Nucleus accumbens (tissue), 56 donors: ENCODE measurements at regions not wholly inside any gene's neighbourhood (a gene's known extent, or its start where the extent isn't known, plus 50 kb on each side); places are given as distances from the start of the nearest gene placed in this dataset.

Experiments
- DNase-seq, 56 donors: peaks; one replicate each; lab custom pipeline; 2025; lab: John Stamatoyannopoulos, UW

- DNase-seq: no peak
Observed at GRCh38 chr12:71240946-71241345, 83.1 kb upstream of the TSPAN8 start.

DNA sequence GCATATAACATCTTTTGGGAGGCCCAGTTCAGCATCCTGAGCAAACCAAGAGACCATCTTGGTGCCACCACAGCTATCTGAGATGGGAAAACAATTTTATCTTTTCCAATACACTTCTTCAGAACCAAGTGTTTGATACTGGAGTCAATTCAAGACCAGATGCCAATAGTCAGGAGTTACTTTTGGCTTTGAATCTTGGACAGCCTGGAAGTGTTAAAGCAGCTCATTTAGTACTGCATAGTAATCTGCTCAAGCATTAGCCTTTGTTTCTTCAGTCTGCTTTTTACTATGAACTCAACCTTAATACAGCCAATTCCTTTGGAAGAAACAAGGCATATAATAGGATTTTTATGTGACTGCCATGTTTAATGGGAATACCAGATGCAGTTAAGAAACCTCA lies 81.9 kb upstream of the TSPAN8 start:
- no peak for DNase-seq

DNA sequence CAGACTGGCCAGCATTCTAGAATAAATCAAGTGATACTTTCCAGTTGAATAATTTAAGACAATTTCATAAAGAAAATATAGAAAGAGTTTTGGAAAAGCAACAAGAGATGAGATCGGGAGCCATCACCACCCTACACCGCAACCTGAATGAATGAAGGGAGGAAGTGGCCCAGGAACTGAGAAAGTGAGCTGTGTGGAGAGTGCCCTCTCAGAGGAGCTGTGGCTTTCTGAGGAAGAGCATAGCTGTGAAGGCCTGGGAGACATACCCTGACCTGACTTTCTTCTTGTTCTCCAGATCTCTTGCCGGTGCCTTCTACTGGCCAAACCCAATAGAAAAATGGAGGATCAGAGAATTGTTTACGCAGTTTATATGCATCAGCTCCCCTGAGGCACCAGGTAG lies 79.3 kb upstream of the TSPAN8 start:
- DNase-seq: no peak

DNA sequence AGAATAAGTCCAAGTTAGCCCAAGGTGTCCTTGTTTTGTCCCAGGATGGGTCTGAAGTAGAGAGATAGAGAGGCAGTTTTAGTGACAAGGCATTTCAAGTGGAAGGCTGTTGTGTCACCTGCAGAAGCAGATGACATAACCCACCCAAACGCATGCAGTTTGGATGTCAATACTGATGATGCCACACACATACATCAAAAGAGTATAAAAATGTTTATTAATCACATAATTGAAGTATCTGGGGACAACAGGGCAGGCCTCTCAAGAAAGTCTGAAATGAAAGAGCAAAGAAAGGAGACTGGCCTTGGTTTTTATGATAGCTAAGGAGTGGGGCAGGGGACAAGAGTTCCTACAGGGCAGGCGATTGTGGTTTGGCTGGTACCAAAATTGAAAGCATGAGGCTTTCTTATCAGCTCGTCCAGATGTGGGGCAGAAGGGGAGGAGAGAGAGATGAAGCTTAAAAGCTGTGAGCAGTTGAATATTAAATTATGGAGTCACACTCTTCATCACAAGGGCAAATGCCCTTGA lies 78.4 kb upstream of the TSPAN8 start:
- no peak for DNase-seq

- no peak for DNase-seq
Observed at GRCh38 chr12:71233083-71233482, 75.3 kb upstream of the TSPAN8 start.

DNA sequence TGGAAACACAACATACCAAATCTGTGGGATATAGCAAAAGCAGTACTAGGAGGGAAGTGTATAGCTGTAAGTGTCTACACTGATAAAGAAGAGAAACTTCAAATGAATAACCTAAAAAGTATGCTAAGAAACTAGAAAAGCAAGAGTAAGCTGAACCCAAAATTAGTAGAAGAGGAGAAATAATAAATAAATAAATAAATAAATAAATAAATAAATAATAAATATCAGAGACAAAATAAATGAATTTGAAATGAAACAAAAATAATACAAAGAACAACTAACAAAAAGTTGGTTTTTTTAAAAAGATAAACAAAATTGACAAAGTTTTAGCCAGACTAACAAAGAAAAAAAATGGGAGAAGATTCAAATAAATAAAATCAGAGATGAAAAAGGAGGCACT lies 72.7 kb upstream of the TSPAN8 start:
- DNase-seq: no peak

DNA sequence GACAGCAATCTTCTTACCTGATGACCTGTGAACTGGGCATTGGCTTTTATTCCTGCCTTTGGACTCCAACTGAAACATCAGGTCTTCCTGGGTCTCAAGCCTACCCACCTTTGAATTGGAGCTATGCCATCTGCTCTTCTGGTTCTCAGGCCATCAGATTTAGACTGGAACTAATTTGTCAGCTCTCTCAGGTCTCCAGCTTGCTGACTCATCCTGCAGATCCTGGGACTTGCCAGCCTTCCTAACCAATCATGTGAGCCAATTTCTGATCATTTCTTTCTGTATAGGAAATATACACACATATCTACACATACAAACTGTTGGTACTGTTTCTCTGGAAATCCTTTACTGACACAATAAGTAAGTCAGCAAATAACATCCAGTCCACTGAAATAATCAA lies 65.3 kb upstream of the TSPAN8 start:
- DNase-seq: no peak

- no peak for DNase-seq
Observed at GRCh38 chr12:71222436-71222835, 64.6 kb upstream of the TSPAN8 start.

DNA sequence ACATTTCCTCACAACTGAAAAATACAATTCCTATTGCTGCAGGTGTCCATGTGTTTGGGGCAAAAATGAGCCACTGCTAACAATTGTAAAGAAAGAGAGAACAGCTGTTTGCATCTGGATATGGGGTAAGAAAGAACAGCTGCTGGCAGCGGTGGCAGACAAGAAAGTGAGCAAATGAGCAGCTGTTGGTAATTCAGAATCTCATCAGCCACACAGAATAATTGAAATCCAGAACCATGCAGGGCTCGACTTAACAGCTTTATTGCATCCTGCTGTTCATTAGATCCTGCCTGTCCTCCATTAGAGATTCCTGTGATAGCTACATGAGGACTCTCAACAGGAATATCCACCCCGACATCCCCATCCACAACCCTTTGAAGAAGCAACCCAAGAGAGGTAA lies 62.5 kb upstream of the TSPAN8 start:
- no peak for DNase-seq

DNA sequence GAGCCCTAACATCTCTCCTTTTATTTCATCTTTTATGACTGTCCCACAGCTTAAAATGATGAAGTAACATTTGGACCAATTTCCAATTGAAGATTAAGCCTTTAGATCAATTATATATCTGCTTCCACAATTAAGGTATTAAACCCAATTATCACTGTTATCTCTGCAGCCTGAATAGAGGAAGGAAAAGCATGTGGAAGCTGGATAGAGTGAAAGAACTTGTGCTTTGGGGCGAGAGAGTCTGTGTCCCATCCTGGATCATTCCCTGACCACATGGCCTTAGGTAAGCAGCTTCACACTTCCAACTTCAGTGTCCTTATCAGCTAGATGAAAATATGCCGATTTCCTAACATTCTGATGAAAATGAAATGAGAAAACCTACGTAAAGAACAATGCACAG lies 61.4 kb upstream of the TSPAN8 start:
- no peak for DNase-seq

- DNase-seq: peak in 4 of 56 donors; percentile 0 to 4 (median 2)
Observed at GRCh38 chr12:71218616-71219015, 60.8 kb upstream of the TSPAN8 start.

DNA sequence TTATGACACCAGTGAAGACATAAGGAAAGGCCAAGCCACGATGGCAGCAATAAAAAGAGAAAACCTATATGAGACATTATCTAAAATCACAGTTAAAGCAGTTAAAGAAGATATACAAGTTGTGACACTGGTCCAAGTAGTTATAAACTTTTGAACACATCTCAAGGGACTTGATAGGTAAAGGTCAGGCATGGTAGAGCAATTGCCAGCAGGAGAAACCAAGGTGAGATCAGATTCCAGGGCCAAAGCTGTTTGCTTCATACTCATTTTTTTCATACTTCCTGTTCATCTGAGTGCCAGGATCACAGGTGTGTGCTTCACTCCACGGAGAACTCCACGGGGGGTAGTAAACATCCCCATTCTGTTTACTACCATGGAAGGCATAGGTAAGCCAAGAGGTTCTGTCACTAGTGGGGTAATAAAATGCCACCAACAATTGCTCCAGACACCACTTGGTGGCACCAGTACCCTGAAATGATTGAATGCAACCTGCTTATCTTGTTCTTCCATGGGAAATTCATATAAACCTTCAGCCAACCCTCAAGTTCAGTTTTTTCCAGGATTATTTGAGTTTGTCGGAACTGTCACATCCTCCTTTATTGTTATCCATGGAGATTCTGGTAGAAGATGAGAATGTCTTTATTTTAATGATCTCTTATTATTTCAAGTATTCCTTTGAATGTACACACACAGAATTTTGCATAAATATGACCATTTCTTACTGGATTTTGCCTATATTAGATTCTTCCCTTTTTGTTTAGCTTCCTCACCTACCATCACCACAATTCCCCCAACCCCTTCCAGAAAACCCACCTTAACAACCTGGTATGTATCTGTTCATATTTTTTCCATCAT lies 59.2 kb upstream of the TSPAN8 start:
- DNase-seq: peak in 28 of 56 donors; percentile 0 to 58 (median 11)

DNA sequence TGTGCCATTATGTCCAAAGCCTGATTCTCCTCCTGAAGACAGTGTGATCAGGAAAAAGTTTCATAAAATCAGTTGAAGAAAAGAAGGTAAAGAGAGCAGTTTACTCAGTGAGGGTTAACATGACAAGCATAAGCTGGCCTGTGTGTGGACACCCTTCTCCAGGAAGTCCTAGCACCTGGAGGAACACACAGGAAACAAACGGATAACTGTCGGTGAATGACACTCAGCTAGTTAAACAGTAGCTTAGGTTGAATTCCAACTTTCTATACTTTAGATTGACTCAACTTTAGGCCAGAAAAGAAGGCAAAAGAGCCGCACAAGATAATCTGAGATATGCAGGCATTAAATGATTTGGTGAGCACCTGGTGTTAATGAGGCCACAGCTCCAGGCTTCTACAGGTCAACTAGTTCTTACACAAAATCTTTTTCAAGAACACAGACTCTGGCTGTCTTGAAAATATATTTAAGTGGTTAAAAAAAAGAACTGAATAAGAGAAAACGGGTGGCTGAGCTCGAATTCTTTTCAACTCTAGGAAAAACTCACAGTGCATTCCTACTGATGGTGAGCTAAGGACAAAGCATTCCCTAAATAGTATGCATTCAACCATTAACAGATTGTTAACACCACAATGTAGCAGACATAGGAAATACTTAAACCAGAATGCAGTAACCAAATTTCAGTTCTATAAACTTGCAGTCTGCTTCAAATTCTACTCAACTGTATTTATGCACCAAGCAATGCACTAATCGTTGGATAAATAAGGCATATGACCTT lies 56.9 kb upstream of the TSPAN8 start:
- DNase-seq: no peak

DNA sequence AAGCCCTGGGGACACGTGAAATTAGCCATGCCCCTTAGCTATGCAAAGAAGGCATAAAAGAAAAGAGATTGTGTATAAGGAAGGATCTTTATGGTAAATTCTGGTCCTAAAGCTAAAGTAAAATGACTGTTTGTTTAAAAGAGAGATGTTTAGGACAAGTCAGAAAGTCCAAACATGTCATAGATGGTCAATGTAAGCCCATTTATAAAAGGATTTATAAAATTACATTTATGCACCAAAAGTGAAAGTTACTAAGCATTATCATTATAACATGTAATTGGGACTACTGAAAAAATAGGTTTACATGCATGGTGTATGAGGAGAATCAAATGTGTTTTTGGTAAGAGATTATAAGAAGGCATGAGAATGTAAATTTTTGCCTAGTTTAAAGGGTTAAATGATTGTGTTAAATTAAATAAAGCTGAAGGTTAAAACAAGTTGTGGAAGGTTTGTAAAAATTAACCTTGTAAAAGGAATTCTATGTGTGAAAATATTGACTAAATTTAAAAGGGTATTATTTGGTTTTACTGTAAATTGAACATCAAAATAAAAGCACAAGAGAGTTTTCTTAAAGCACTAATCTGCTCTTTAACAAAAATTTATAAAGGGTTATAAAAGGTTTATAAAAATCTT lies 50.4 kb upstream of the TSPAN8 start:
- DNase-seq: no peak
